HEK293T (cell line): ENCODE measurements at regions not wholly inside any gene's neighbourhood (a gene's known extent, or its start where the extent isn't known, plus 50 kb on each side); places are given as distances from the start of the nearest gene placed in this dataset.

Source experiments
- FOXA1 ChIP-seq: fragments of 450-650 bp; IDR thresholded peaks from 2 replicates; pipeline ENCODE4 v1.6.1; 2016; ENCODE audit warnings: mild to moderate bottlenecking
- NFRKB ChIP-seq: fragments of 450-650 bp; IDR thresholded peaks from 2 replicates; pipeline ENCODE4 v1.6.1; 2016; ENCODE audit warnings: mild to moderate bottlenecking, moderate library complexity

GRCh38 chr3:162760789-162761188 lies 1264.2 kb downstream of the OTOL1 start:
- TF ChIP-seq NFRKB (no peak), FOXA1 (no peak)
